Stimulated activated CD4-positive, alpha-beta T cell treated with anti-CD3 and anti-CD28 coated beads, Interleukin-1b, Interleukin-23, amount 100 ng/mL, for 24 hours (primary cell): ENCODE measurements at regions not wholly inside any gene's neighbourhood (a gene's known extent, or its start where the extent isn't known, plus 50 kb on each side); places are given as distances from the start of the nearest gene placed in this dataset.
A peak's percentile ranks its signal among the peaks of the same experiment; 100 is the strongest.
"Not testable (repeated sequence)": the region's sequence is repeated elsewhere in the genome, so short reads cannot be mapped to it uniquely, and the experiment has no call there.

Experiments used
- DNase-seq, 4 experiments: peaks; one replicate each; pipeline ENCODE4 v3.0.0-alpha.2; 2020; ENCODE audit warnings: low read depth in 4 of 4, low spot score in 1 of 4

- peak in 3 of 4 experiments; percentile 38 to 74 (median 44) for DNase-seq
Measured at GRCh38 chr14:106674509-106675125, 1148.2 kb downstream of the TMEM121 start.

GRCh38 chr14:106675716-106676115 is 1149.3 kb downstream of the TMEM121 start:
- not testable (repeated sequence) for DNase-seq

DNA sequence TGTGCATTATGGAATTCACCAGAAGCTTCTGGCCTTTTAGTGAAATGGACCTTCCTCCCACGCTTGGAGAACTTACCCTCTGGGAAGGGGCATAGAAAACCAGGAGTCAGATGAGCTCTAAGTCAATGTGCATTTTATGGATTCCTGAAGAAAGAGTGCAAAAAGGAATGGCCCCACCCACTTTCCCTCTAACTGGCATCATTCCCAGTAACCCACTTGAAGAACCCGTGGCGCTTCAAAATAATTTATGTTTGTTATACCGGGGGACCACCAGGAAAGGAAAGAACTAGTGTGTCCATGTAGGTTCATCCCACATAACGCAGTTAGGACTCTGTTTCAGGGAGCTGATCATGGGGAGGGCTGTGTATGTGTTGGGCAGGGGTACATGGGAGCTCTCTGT is 1153.4 kb downstream of the TMEM121 start:
- no peak for DNase-seq

DNA sequence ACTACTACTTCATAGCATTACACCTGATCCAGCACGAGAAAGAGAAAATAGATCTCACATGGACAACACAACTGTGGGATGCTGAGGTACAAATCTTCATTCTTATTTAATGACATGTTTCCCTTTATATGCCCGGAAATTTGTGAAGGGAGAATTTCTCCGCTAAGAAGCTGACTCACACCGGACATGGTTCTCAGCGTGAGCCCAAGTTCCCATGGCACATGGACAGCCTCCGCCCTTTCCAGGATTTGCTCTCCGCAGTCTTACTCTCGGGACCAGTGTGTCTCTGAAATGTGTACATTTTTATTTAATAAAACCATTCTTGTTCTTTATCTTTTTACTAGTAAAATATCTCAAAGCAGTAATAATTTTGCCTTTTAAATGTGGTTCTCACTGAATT is 1154.8 kb downstream of the TMEM121 start:
- no peak for DNase-seq

DNA sequence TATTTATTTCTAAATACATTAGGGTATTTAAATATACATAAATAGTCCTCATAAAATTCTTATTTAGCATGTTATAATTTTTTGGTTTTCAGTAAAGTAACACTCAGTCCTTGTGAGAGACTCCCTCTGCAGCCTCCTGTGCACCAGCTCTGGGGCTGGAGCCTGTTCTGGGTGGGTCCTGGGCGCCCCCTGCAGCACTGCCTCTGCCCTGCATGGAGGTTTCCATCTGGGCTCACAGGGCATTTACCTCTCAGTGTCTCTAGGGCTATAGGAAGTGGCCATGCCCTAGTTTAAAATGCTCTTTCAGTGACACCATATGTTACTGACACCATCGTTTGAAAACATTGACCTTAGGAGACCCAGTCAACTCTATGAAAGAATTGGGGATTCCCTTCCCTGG is 1155.2 kb downstream of the TMEM121 start:
- no peak for DNase-seq

DNA sequence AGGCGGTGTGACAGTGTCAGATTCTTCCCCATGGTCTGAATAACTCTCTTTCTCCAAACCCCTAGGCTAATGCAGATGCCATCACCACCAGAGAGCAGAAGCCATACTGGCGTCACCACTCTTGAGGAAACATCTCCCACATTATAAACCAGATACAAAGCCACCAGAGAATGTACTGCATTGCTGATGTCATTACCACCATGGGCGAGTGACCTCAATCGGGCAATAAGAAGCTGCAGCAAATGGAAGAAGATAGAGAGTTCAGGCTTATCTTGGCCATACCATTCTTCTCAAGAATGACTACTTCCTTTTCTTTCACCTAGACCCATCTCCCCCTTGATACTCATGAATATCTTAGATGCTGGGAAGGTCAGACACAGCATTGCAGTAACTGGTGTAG is 1157.2 kb downstream of the TMEM121 start:
- no peak for DNase-seq

- DNase-seq, result no peak
Measured at GRCh38 chr14:106686533-106686932, 1160.2 kb downstream of the TMEM121 start.

- DNase-seq, result no peak
Measured at GRCh38 chr14:106690333-106690891, 1164.0 kb downstream of the TMEM121 start.

DNA sequence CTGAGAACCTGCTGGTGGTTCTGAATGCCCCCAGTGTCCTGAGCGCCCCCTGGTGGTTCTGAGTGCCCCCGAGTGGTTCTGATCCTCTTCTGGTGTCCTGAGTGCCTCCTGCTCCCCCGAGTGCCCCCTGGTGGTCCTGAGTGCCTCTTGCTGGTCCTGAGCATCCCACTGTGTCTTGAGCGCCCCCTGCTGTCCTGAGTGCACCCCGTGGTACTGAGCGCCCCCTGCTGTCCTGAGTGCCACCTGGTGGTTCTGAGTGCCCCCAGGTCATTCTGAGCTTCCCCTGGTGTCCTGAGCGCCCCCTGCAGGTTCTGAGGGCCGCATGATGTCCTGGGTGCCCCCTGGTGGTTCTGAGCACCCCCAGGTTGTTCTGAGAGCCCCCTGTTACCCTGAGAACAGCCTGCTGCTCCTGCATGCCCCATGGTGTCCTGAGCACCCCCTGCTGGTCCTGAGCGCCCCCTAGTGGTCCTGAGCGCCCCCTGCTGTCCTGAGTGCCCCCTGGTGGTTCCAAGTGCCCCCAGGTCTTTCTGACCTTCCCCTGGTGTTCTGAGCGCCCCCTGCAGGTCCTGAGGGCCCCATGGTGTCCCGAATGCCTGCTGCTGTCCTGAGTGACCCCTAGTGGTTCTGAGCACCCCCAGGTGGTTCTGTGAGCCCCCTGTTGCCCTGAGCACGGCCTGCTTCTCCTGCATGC is 1165.4 kb downstream of the TMEM121 start:
- DNase-seq, result peak; percentile 43 to 73 (median 50)

GRCh38 chr14:106694638-106695393 is 1168.4 kb downstream of the TMEM121 start:
- peak; percentile 20 to 65 (median 50) for DNase-seq

- DNase-seq, result not testable (repeated sequence)
Measured at GRCh38 chr14:106698620-106699267, 1172.4 kb downstream of the TMEM121 start.

GRCh38 chr14:106703651-106704050 is 1177.3 kb downstream of the TMEM121 start:
- not testable (repeated sequence) for DNase-seq

- not testable (repeated sequence) for DNase-seq
Measured at GRCh38 chr14:106706488-106706887, 1180.1 kb downstream of the TMEM121 start.

- not testable (repeated sequence) for DNase-seq
Measured at GRCh38 chr14:106710187-106710586, 1183.8 kb downstream of the TMEM121 start.

- not testable (repeated sequence) for DNase-seq
Measured at GRCh38 chr14:106712513-106712912, 1186.1 kb downstream of the TMEM121 start.

DNA sequence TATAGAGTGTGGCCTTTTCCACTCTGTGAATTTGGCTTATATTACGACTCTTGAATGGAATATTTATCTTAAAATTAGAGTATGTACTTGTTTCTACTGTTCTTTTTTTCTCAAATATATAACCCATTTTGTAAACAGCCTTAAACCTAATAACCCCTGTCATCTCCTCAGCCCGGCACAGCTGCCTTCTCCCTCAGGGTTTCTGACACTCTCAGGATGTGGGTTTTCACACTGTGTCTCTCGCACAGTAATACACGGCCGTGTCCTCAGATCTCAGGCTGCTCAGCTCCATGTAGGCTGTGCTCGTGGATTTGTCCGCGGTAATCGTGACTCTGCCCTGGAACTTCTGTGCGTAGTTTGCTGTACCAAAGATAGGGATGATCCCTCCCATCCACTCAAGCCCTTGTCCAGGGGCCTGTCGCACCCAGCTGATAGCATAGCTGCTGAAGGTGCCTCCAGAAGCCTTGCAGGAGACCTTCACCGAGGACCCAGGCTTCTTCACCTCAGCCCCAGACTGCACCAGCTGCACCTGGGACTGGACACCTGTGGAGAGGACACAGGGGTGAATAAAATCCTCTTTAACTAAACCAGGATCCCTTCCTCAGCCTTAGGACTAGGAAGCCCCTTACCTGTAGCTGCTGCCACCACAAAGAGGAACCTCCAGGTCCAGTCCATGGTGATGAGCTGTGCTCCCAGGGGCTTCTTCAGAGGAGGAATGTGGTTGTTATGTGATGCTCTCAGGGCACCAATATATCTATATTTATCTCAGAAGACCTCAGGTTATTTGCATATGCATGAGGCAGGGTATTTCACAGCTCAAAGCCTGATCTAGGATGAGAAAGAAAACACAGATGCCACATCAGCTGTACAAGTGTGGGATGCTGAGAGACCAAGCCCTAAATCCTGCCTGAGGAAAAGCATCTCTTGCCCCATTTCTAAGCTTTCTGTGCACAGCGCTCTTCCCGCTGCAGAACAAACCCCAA is 1188.4 kb downstream of the TMEM121 start:
- not testable (repeated sequence) for DNase-seq

DNA sequence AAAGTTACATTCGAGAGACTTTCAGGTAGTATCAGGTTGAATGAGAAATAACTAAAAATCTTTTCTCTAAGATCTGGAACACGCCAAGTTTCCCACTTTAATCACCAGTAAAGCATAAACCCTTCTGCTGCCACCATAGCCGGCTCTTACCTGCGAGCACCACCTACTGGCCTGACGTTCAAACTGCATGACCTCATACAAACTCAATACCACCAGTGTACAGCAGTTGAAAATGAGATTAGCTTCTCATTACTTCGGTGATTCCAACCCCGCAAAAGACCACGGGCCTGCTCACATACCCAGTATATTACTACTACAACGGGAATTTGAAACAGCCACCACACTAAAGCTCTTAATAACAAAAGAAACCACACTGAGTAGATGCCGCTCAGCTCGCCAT is 1191.2 kb downstream of the TMEM121 start:
- not testable (repeated sequence) for DNase-seq

GRCh38 chr14:106719880-106720279 is 1193.5 kb downstream of the TMEM121 start:
- not testable (repeated sequence) for DNase-seq

DNA sequence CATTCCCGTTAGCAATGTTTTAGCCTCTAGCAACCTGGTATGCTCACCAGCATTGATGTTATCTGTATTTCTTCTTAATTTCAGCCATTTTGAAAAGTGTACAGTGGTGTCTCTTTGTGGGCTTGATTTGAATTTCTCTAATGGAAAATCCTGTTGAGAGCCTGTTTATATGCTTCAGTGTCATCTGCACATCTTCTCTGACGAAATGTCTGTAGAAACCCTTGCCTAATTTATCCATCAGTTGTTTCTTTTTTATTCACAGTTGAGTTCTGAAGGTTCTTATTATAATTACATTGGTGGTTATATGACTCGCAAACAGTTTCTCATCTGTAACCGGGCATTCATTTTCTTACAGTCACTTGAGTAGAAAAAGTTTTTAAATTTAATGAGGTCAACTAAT is 1195.5 kb downstream of the TMEM121 start:
- DNase-seq, result not testable (repeated sequence)
